ENCODE measurements at regions not wholly inside any gene's neighbourhood (a gene's known extent, or its start where the extent isn't known, plus 50 kb on each side); places are given as distances from the start of the nearest gene placed in this dataset.

GRCh38 chr10:10658172-10658785 is 359.4 kb upstream of the CELF2 start:
- TF ChIP-seq USF1 (IDR thresholded peaks at IDR 0.05) (no peak), ZBTB7A (IDR thresholded peaks at IDR 0.05; ENCODE audit: low read depth) (no peak), TAF1 (IDR thresholded peaks at IDR 0.05; ENCODE audit: low read depth) (no peak), EGR1 (IDR thresholded peaks at IDR 0.05) (no peak), CREB1 (IDR thresholded peaks at IDR 0.05; ENCODE audit: low read depth) (no peak), CEBPB (IDR thresholded peaks at IDR 0.05) (no peak), FOXM1 (IDR thresholded peaks at IDR 0.05; ENCODE audit: borderline replicate concordance, low read depth) (no peak)

- TF ChIP-seq MAX (IDR thresholded peaks at IDR 0.05): no peak
These were observed 357.6 kb upstream of the CELF2 start for GRCh38 chr10:10660054-10660453.

- TF ChIP-seq YY1 (IDR thresholded peaks at IDR 0.05; ENCODE audit: low read depth): no peak
- no peak for TF ChIP-seq REST (IDR thresholded peaks at IDR 0.05; ENCODE audit: low read depth)
- TF ChIP-seq TEAD4 (IDR thresholded peaks at IDR 0.05): no peak
- TF ChIP-seq EP300 (IDR thresholded peaks at IDR 0.05; ENCODE audit: borderline replicate concordance): no peak
- no peak for TF ChIP-seq ZBTB7A (IDR thresholded peaks at IDR 0.05; ENCODE audit: low read depth)
- TF ChIP-seq TCF12 (IDR thresholded peaks at IDR 0.05; ENCODE audit: low read depth): no peak
- TF ChIP-seq CREB1 (IDR thresholded peaks at IDR 0.05; ENCODE audit: low read depth): no peak
- no peak for TF ChIP-seq USF1 (IDR thresholded peaks at IDR 0.05)
- TF ChIP-seq EGR1 (IDR thresholded peaks at IDR 0.05): no peak
These were observed 356.5 kb upstream of the CELF2 start for GRCh38 chr10:10661176-10661575.

GRCh38 chr10:10662716-10663408 is 354.8 kb upstream of the CELF2 start:
- no peak for TF ChIP-seq YY1 (IDR thresholded peaks at IDR 0.05; ENCODE audit: low read depth)
- no peak for TF ChIP-seq MAX (IDR thresholded peaks at IDR 0.05)
- TF ChIP-seq NFIC (IDR thresholded peaks at IDR 0.05): no peak
- TF ChIP-seq CEBPB (IDR thresholded peaks at IDR 0.05): no peak
- TF ChIP-seq EP300 (IDR thresholded peaks at IDR 0.05; ENCODE audit: borderline replicate concordance): no peak
- TF ChIP-seq REST (IDR thresholded peaks at IDR 0.05; ENCODE audit: low read depth): no peak
- TF ChIP-seq TAF1 (IDR thresholded peaks at IDR 0.05; ENCODE audit: low read depth): no peak
- TF ChIP-seq TEAD4 (IDR thresholded peaks at IDR 0.05): no peak
- TF ChIP-seq EGR1 (IDR thresholded peaks at IDR 0.05): no peak
- TF ChIP-seq TCF12 (IDR thresholded peaks at IDR 0.05; ENCODE audit: low read depth): no peak
- no peak for TF ChIP-seq CREB1 (IDR thresholded peaks at IDR 0.05; ENCODE audit: low read depth)
- no peak for TF ChIP-seq USF1 (IDR thresholded peaks at IDR 0.05)
- no peak for TF ChIP-seq FOXM1 (IDR thresholded peaks at IDR 0.05; ENCODE audit: borderline replicate concordance, low read depth)
- no peak for TF ChIP-seq ZBTB7A (IDR thresholded peaks at IDR 0.05; ENCODE audit: low read depth)
- no peak for TF ChIP-seq RAD21 (IDR thresholded peaks at IDR 0.05; ENCODE audit: low read depth)

- TF ChIP-seq CREB1 (IDR thresholded peaks at IDR 0.05; ENCODE audit: low read depth): no peak
- no peak for TF ChIP-seq TAF1 (IDR thresholded peaks at IDR 0.05; ENCODE audit: low read depth)
- TF ChIP-seq RAD21 (IDR thresholded peaks at IDR 0.05; ENCODE audit: low read depth): no peak
- TF ChIP-seq YY1 (IDR thresholded peaks at IDR 0.05; ENCODE audit: low read depth): no peak
- no peak for TF ChIP-seq TEAD4 (IDR thresholded peaks at IDR 0.05)
- TF ChIP-seq REST (IDR thresholded peaks at IDR 0.05; ENCODE audit: low read depth): no peak
- TF ChIP-seq TCF12 (IDR thresholded peaks at IDR 0.05; ENCODE audit: low read depth): no peak
- TF ChIP-seq NFIC (IDR thresholded peaks at IDR 0.05): no peak
- TF ChIP-seq FOXM1 (IDR thresholded peaks at IDR 0.05; ENCODE audit: borderline replicate concordance, low read depth): no peak
- TF ChIP-seq MAX (IDR thresholded peaks at IDR 0.05): no peak
- TF ChIP-seq EP300 (IDR thresholded peaks at IDR 0.05; ENCODE audit: borderline replicate concordance): no peak
- no peak for TF ChIP-seq EGR1 (IDR thresholded peaks at IDR 0.05)
These were observed 354.1 kb upstream of the CELF2 start for GRCh38 chr10:10663622-10664021.
